ENCODE measurements at regions not wholly inside any gene's neighbourhood (a gene's known extent, or its start where the extent isn't known, plus 50 kb on each side); places are given as distances from the start of the nearest gene placed in this dataset.

DNA sequence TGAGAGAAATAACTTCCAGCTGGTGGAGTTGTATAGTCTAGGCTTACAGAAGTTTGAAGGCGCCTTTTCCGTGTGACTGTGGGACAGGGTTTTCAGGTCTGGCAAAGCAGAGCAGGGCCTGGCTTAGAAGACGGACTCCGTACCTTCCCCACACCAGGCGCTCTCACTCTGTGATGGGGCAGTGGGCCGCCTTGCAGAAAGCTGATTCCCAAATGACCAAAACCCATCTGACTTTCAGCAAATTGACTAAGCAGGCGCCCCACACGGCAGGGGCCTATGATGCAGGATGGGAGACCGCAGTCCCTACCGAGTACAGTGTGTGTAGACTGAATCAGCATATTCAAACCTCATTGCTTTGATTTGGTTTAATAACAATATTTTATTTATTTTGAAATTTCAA is 85.8 kb upstream of the TMEM45B start:
- TF ChIP-seq POLR2A (IDR thresholded peaks at IDR 0.05) (no peak), POLR2AphosphoS5 (IDR thresholded peaks at IDR 0.05) (no peak), CTCF (IDR thresholded peaks at IDR 0.05 in 8 of 11, conservative IDR thresholded peaks at IDR 0.05 in 3 of 11) (no peak)

Measured in spleen (tissue), 7 donors.